ENCODE measurements at regions not wholly inside any gene's neighbourhood (a gene's known extent, or its start where the extent isn't known, plus 50 kb on each side); places are given as distances from the start of the nearest gene placed in this dataset.

DNA sequence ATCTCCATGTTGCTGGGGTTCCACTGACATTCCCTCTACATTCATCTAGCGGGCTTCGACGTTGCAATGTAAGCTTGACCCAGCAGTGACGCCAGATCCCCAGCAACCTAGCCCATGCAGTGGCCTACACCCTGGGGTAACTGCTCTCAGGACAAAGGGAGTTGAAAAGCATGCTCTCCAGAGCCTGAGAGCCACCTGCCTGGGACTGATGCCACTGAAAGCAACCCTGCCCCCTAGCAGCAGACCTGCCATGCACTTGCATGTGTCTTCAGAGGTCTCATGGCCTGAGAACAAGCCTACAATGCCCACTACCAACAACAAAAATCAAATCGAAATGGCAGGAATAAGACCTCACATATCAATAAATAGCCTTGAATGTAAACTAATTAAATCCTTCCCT lies 330.3 kb downstream of the TRIM36 start:
- peaks cover 20% of the 10 kb centered on the region for H3K9me3 Mint-ChIP-seq (ENCODE audit: unreplicated experiment)
- H3K27ac Mint-ChIP-seq (ENCODE audit: low read depth, unreplicated experiment) = no peak overlapping the region
- CTCF ChIA-PET = no interaction called here
- intact Hi-C loops (cut with micrococcal nuclease) = no loop called here
- no peaks in the 10 kb centered on the region for H3K27me3 Mint-ChIP-seq (ENCODE audit: insufficient read depth, unreplicated experiment)
- no peak for DNase-seq (ENCODE audit: unreplicated experiment)
- TF ChIP-seq, protein P1, sequence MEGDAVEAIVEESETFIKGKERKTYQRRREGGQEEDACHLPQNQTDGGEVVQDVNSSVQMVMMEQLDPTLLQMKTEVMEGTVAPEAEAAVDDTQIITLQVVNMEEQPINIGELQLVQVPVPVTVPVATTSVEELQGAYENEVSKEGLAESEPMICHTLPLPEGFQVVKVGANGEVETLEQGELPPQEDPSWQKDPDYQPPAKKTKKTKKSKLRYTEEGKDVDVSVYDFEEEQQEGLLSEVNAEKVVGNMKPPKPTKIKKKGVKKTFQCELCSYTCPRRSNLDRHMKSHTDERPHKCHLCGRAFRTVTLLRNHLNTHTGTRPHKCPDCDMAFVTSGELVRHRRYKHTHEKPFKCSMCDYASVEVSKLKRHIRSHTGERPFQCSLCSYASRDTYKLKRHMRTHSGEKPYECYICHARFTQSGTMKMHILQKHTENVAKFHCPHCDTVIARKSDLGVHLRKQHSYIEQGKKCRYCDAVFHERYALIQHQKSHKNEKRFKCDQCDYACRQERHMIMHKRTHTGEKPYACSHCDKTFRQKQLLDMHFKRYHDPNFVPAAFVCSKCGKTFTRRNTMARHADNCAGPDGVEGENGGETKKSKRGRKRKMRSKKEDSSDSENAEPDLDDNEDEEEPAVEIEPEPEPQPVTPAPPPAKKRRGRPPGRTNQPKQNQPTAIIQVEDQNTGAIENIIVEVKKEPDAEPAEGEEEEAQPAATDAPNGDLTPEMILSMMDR (IDR thresholded peaks at IDR 0.05; ENCODE audit: unreplicated experiment) = no peak
- POLR2A ChIA-PET = no interaction called here
- no peaks in the 10 kb centered on the region for H3K36me3 Mint-ChIP-seq (ENCODE audit: insufficient read depth, unreplicated experiment)
- no peak overlapping the region for H3K4me3 Mint-ChIP-seq (ENCODE audit: unreplicated experiment)
- BruUV-seq (replicated peaks) = no TSS peak
- no peaks in the 10 kb centered on the region for H3K4me1 Mint-ChIP-seq (ENCODE audit: insufficient read depth, unreplicated experiment)

GRCh38 chr5:114838937-114839336 lies 330.8 kb downstream of the TRIM36 start:
- DNase-seq (ENCODE audit: unreplicated experiment) = no peak
- POLR2A ChIA-PET = no interaction called here
- Mint-ChIP-seq H3K4me3 (ENCODE audit: unreplicated experiment) (no peak overlapping the region), H3K9me3 (ENCODE audit: unreplicated experiment) (peaks cover 17% of the 10 kb centered on the region), H3K4me1 (ENCODE audit: insufficient read depth, unreplicated experiment) (no peaks in the 10 kb centered on the region), H3K36me3 (ENCODE audit: insufficient read depth, unreplicated experiment) (no peaks in the 10 kb centered on the region), H3K27me3 (ENCODE audit: insufficient read depth, unreplicated experiment) (no peaks in the 10 kb centered on the region), H3K27ac (ENCODE audit: low read depth, unreplicated experiment) (no peak overlapping the region)
- CTCF ChIA-PET = no interaction called here
- TF ChIP-seq, protein P1 (IDR thresholded peaks at IDR 0.05; ENCODE audit: unreplicated experiment) = no peak
- intact Hi-C loops (cut with micrococcal nuclease) = no loop called here
- no TSS peak for BruUV-seq (replicated peaks)

DNA sequence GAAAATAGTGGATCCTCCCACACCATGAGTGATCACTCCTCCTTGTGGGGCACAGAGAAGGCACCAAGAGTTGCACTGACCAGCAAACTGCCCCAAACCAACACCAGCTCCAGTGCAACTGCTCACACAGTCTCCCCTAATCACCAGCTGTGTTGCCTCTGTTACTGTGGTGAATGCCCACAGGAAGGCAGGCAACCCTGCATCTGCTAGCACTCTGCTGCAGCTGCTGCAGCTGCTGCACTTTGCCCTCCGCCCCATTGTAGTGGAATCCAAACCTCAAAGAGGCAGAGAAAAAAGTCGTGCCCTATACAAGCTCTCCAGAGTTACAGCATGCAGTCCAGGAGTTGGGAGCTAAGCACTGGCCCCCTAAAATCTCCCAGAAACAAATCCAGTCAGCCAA lies 339.6 kb downstream of the TRIM36 start:
- no peaks in the 10 kb centered on the region for H3K4me1 Mint-ChIP-seq (ENCODE audit: insufficient read depth, unreplicated experiment)

GRCh38 chr5:114822863-114823262 lies 346.8 kb downstream of the TRIM36 start:
- ChIA-PET POLR2A (no interaction called here), CTCF (interaction anchor here (0.6 to 1.2 kb wide), 4 partner anchors 20 to 554 kb away, joined by 3 to 4 read pairs (median 4); no protein-coding TSS in a partner anchor)
- no peak overlapping the region for H3K4me3 Mint-ChIP-seq (ENCODE audit: unreplicated experiment)
- BruUV-seq (replicated peaks) = no TSS peak
- no peaks in the 10 kb centered on the region for H3K36me3 Mint-ChIP-seq (ENCODE audit: insufficient read depth, unreplicated experiment)
- H3K27ac Mint-ChIP-seq (ENCODE audit: low read depth, unreplicated experiment) = no peak overlapping the region
- H3K9me3 Mint-ChIP-seq (ENCODE audit: unreplicated experiment) = peaks cover 19% of the 10 kb centered on the region
- no peak for DNase-seq (ENCODE audit: unreplicated experiment)
- no peaks in the 10 kb centered on the region for H3K4me1 Mint-ChIP-seq (ENCODE audit: insufficient read depth, unreplicated experiment)
- TF ChIP-seq, protein P1 (IDR thresholded peaks at IDR 0.05; ENCODE audit: unreplicated experiment) = no peak
- intact Hi-C loops (cut with micrococcal nuclease) = no loop called here
- no peaks in the 10 kb centered on the region for H3K27me3 Mint-ChIP-seq (ENCODE audit: insufficient read depth, unreplicated experiment)

More for the DNA sequence above, 339.6 kb downstream of the TRIM36 start:
- Mint-ChIP-seq H3K36me3 (ENCODE audit: insufficient read depth, unreplicated experiment) (no peaks in the 10 kb centered on the region), H3K9me3 (ENCODE audit: unreplicated experiment) (peaks cover 37% of the 10 kb centered on the region), H3K27me3 (ENCODE audit: insufficient read depth, unreplicated experiment) (no peaks in the 10 kb centered on the region), H3K4me3 (ENCODE audit: unreplicated experiment) (no peak overlapping the region), H3K27ac (ENCODE audit: low read depth, unreplicated experiment) (no peak overlapping the region)
- TF ChIP-seq, protein P1 (IDR thresholded peaks at IDR 0.05; ENCODE audit: unreplicated experiment) = no peak
- POLR2A ChIA-PET = no interaction called here
- no peak for DNase-seq (ENCODE audit: unreplicated experiment)
- no TSS peak for BruUV-seq (replicated peaks)
- intact Hi-C loops (cut with micrococcal nuclease) = no loop called here
- CTCF ChIA-PET = interaction anchor here (0.6 to 0.7 kb wide), 2 partner anchors 261 to 421 kb away, joined by 3 read pairs; no protein-coding TSS in a partner anchor

Data from MCF 10A (cell line).